ENCODE measurements at regions not wholly inside any gene's neighbourhood (a gene's known extent, or its start where the extent isn't known, plus 50 kb on each side); places are given as distances from the start of the nearest gene placed in this dataset.

DNA sequence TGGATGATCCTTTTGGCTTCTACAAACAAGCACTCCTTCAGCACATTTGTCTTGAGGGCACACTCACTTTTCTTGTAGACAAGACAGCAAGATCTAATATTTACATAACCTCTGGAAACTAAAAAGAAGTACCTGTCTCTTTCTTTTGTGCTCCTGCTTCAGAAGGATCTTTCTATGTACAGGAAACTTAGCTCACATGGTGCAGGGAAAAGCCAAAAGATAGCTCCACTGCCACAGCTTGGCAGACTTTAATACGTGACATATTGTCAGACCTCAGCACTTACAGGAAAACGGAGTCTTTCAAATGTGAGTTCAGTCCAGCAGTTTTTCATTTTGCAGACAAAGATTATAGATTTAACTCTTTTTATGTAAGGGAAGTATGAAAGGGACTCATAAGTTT lies 225.5 kb upstream of the SAMSN1 start:
- no peaks in the 10 kb centered on the region for H3K27me3 ChIP-seq (ENCODE audit: control insufficient read depth, low read length)
- no peak for TF ChIP-seq EZH2phosphoT487 (IDR thresholded peaks at IDR 0.05; ENCODE audit: borderline replicate concordance, low read length)
- TF ChIP-seq, protein P1, sequence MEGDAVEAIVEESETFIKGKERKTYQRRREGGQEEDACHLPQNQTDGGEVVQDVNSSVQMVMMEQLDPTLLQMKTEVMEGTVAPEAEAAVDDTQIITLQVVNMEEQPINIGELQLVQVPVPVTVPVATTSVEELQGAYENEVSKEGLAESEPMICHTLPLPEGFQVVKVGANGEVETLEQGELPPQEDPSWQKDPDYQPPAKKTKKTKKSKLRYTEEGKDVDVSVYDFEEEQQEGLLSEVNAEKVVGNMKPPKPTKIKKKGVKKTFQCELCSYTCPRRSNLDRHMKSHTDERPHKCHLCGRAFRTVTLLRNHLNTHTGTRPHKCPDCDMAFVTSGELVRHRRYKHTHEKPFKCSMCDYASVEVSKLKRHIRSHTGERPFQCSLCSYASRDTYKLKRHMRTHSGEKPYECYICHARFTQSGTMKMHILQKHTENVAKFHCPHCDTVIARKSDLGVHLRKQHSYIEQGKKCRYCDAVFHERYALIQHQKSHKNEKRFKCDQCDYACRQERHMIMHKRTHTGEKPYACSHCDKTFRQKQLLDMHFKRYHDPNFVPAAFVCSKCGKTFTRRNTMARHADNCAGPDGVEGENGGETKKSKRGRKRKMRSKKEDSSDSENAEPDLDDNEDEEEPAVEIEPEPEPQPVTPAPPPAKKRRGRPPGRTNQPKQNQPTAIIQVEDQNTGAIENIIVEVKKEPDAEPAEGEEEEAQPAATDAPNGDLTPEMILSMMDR (IDR thresholded peaks at IDR 0.05; ENCODE audit: low read depth, low read length, poor library complexity, severe bottlenecking): no peak
- H3K79me2 ChIP-seq (ENCODE audit: control insufficient read depth, low read length): no peaks in the 10 kb centered on the region
- H3K4me2 ChIP-seq (ENCODE audit: low read length): no peak overlapping the region
- no peaks in the 10 kb centered on the region for H3K36me3 ChIP-seq (ENCODE audit: control insufficient read depth, low read length)
- no peaks in the 10 kb centered on the region for H3K9me2 ChIP-seq (replicated peaks; ENCODE audit: control insufficient read depth, low read length)
- no peaks in the 10 kb centered on the region for H4K20me1 ChIP-seq (ENCODE audit: control insufficient read depth, insufficient read depth, low read depth, low read length)
- H3K4me3 ChIP-seq (ENCODE audit: low read length): no peak overlapping the region
- H3K4me1 ChIP-seq (ENCODE audit: control insufficient read depth, low read length): peaks cover 5% of the 10 kb centered on the region
- no peaks in the 10 kb centered on the region for H3F3A ChIP-seq (ENCODE audit: control insufficient read depth, insufficient read depth)
- no peak overlapping the region for H3K27ac ChIP-seq (ENCODE audit: low read depth, low read length)
- no peaks in the 10 kb centered on the region for H3K9me3 ChIP-seq (ENCODE audit: control insufficient read depth, insufficient read depth, low read length)

DNA sequence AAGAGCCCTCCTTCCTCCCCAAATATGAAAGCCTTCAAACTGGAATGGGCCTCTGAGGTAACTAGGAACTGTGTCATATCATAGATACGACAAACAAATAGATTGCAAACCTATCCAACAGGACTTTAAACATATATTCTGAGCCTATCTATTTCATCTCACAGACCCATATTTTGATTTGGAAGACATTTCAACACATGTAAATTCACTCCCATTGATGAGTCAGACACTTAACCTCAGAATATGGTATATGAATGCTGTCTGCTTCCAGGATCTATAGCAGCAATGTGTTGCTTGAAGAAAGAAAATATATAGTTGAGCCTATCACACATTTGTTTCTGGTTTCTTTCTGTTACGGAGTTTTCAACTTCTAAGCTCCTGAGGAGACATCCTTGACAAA lies 221.9 kb upstream of the SAMSN1 start:
- H3F3A ChIP-seq (ENCODE audit: control insufficient read depth, insufficient read depth): 0 out of 2 replicates have a peak, but pooled peaks cover 2% of the 10 kb centered on the region
- H3K79me2 ChIP-seq (ENCODE audit: control insufficient read depth, low read length): no peaks in the 10 kb centered on the region
- no peaks in the 10 kb centered on the region for H3K27me3 ChIP-seq (ENCODE audit: control insufficient read depth, low read length)
- no peaks in the 10 kb centered on the region for H3K9me2 ChIP-seq (replicated peaks; ENCODE audit: control insufficient read depth, low read length)
- H3K9me3 ChIP-seq (ENCODE audit: control insufficient read depth, insufficient read depth, low read length): no peaks in the 10 kb centered on the region
- no peak overlapping the region for H3K27ac ChIP-seq (ENCODE audit: low read depth, low read length)
- peaks cover 15% of the 10 kb centered on the region for H3K4me1 ChIP-seq (ENCODE audit: control insufficient read depth, low read length)
- no peaks in the 10 kb centered on the region for H4K20me1 ChIP-seq (ENCODE audit: control insufficient read depth, insufficient read depth, low read depth, low read length)
- TF ChIP-seq, protein P1 (IDR thresholded peaks at IDR 0.05; ENCODE audit: low read depth, low read length, poor library complexity, severe bottlenecking): no peak
- no peak for TF ChIP-seq EZH2phosphoT487 (IDR thresholded peaks at IDR 0.05; ENCODE audit: borderline replicate concordance, low read length)
- no peaks in the 10 kb centered on the region for H3K36me3 ChIP-seq (ENCODE audit: control insufficient read depth, low read length)
- H3K4me2 ChIP-seq (ENCODE audit: low read length): no peak overlapping the region
- no peak overlapping the region for H3K4me3 ChIP-seq (ENCODE audit: low read length)

DNA sequence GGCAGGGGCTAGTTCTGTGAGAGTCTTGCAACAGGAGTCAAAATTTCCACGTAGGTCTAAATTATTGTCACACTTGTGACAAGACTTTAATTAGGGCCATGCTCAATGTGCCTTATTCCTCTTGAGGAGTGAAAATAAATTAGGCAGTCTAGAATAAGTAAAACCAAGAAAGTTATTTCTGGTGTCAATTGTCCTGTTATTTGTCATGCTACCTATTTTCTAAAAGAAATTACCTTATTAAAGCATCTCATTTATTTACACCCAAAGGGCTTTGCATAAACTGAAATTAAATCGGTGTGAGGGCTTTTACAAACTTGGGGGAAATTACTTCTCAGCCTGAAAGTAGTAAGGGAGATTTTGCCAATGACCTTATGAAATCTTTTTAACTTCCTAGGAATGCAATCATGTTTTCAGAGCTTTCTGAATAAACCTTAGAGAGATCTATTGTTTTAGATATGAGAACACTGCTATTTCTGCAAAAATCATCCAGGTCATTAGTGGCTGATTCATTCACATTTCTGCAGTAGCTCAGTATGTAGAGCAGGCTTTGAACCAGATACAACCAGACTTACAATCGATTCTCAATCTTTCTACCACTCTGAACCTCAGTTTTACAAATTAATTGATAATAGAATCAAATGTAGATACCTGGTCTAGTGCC lies 221.2 kb upstream of the SAMSN1 start:
- no peaks in the 10 kb centered on the region for H3K9me3 ChIP-seq (ENCODE audit: control insufficient read depth, insufficient read depth, low read length)
- H3K79me2 ChIP-seq (ENCODE audit: control insufficient read depth, low read length): no peaks in the 10 kb centered on the region
- no peaks in the 10 kb centered on the region for H4K20me1 ChIP-seq (ENCODE audit: control insufficient read depth, insufficient read depth, low read depth, low read length)
- no peak overlapping the region for H3K27ac ChIP-seq (ENCODE audit: low read depth, low read length)
- H3K4me1 ChIP-seq (ENCODE audit: control insufficient read depth, low read length): peaks cover 22% of the 10 kb centered on the region
- no peaks in the 10 kb centered on the region for H3K27me3 ChIP-seq (ENCODE audit: control insufficient read depth, low read length)
- H3K4me3 ChIP-seq (ENCODE audit: low read length): no peak overlapping the region
- H3K9me2 ChIP-seq (replicated peaks; ENCODE audit: control insufficient read depth, low read length): no peaks in the 10 kb centered on the region
- H3K4me2 ChIP-seq (ENCODE audit: low read length): no peak overlapping the region
- H3F3A ChIP-seq (ENCODE audit: control insufficient read depth, insufficient read depth): peaks cover 5% of the 10 kb centered on the region; the same call in 1 of the 2 replicates
- no peaks in the 10 kb centered on the region for H3K36me3 ChIP-seq (ENCODE audit: control insufficient read depth, low read length)
- TF ChIP-seq, protein P1 (IDR thresholded peaks at IDR 0.05; ENCODE audit: low read depth, low read length, poor library complexity, severe bottlenecking): no peak
- no peak for TF ChIP-seq EZH2phosphoT487 (IDR thresholded peaks at IDR 0.05; ENCODE audit: borderline replicate concordance, low read length)
